GM21390 (cell line): ENCODE measurements at regions not wholly inside any gene's neighbourhood (a gene's known extent, or its start where the extent isn't known, plus 50 kb on each side); places are given as distances from the start of the nearest gene placed in this dataset.

Experiments used
- ATAC-seq: cut with Tn5 transposase; IDR thresholded peaks from one replicate; pipeline ENCODE4 v1.9.1; 2021; ENCODE audit not compliant: unreplicated experiment

GRCh38 chr7:47640265-47640664 lies 58.4 kb upstream of the TNS3 start:
- ATAC-seq: no peak

- no peak for ATAC-seq
Measured at GRCh38 chr7:47639495-47640110, 57.7 kb upstream of the TNS3 start.

GRCh38 chr7:47638679-47639315 lies 56.9 kb upstream of the TNS3 start:
- ATAC-seq: no peak

GRCh38 chr7:47636433-47637175 lies 54.7 kb upstream of the TNS3 start:
- no peak for ATAC-seq

- ATAC-seq: no peak
Measured at GRCh38 chr7:47636081-47636432, 54.1 kb upstream of the TNS3 start.

GRCh38 chr7:47635091-47636080 lies 53.5 kb upstream of the TNS3 start:
- no peak for ATAC-seq

- no peak for ATAC-seq
Measured at GRCh38 chr7:47634273-47634672, 52.4 kb upstream of the TNS3 start.

GRCh38 chr7:47633134-47633533 lies 51.2 kb upstream of the TNS3 start:
- ATAC-seq: no peak
